NCI-H2196 treated with DMSO at 0.1 percent for 48 hours (cell line): ENCODE measurements at regions not wholly inside any gene's neighbourhood (a gene's known extent, or its start where the extent isn't known, plus 50 kb on each side); places are given as distances from the start of the nearest gene placed in this dataset.

Experiments used
- DNase-seq: peaks from one replicate; lab custom pipeline; 2025; ENCODE audit not compliant: unreplicated experiment; lab: John Stamatoyannopoulos, UW

GRCh38 chr6:138577151-138577915 is 78.0 kb upstream of the NHSL1 start:
- peak; percentile 66 for DNase-seq

- DNase-seq: no peak
These were observed 80.7 kb upstream of the NHSL1 start for GRCh38 chr6:138580040-138580439.

GRCh38 chr6:138580801-138581200 is 81.5 kb upstream of the NHSL1 start:
- no peak for DNase-seq

- no peak for DNase-seq
These were observed 83.3 kb upstream of the NHSL1 start for GRCh38 chr6:138582573-138582972.

GRCh38 chr6:138586638-138587037 is 87.3 kb upstream of the NHSL1 start:
- DNase-seq: no peak

- peak; percentile 55 for DNase-seq
These were observed 89.6 kb upstream of the NHSL1 start for GRCh38 chr6:138588805-138589434.

GRCh38 chr6:138590796-138591709 is 91.8 kb upstream of the NHSL1 start:
- DNase-seq: peak; percentile 60

GRCh38 chr6:138592749-138593123 is 93.4 kb upstream of the NHSL1 start:
- no peak for DNase-seq

- DNase-seq: no peak
These were observed 94.0 kb upstream of the NHSL1 start for GRCh38 chr6:138593124-138593877.

- no peak for DNase-seq
These were observed 94.8 kb upstream of the NHSL1 start for GRCh38 chr6:138593909-138594757.

- no peak for DNase-seq
These were observed 95.5 kb upstream of the NHSL1 start for GRCh38 chr6:138594758-138595140.

- no peak for DNase-seq
These were observed 96.8 kb upstream of the NHSL1 start for GRCh38 chr6:138596126-138596525.

GRCh38 chr6:138596591-138596990 is 97.3 kb upstream of the NHSL1 start:
- no peak for DNase-seq

GRCh38 chr6:138597336-138597735 is 98.0 kb upstream of the NHSL1 start:
- no peak for DNase-seq

- no peak for DNase-seq
These were observed 99.4 kb upstream of the NHSL1 start for GRCh38 chr6:138598562-138599173.

GRCh38 chr6:138600261-138600660 is 101.0 kb upstream of the NHSL1 start:
- no peak for DNase-seq

GRCh38 chr6:138600726-138601125 is 101.4 kb upstream of the NHSL1 start:
- DNase-seq: no peak

GRCh38 chr6:138601128-138601527 is 101.8 kb upstream of the NHSL1 start:
- DNase-seq: no peak

GRCh38 chr6:138605958-138606357 is 106.7 kb upstream of the NHSL1 start:
- DNase-seq: no peak
